ENCODE measurements at regions not wholly inside any gene's neighbourhood (a gene's known extent, or its start where the extent isn't known, plus 50 kb on each side); places are given as distances from the start of the nearest gene placed in this dataset.
A peak's percentile ranks its signal among the peaks of the same experiment; 100 is the strongest.

DNA sequence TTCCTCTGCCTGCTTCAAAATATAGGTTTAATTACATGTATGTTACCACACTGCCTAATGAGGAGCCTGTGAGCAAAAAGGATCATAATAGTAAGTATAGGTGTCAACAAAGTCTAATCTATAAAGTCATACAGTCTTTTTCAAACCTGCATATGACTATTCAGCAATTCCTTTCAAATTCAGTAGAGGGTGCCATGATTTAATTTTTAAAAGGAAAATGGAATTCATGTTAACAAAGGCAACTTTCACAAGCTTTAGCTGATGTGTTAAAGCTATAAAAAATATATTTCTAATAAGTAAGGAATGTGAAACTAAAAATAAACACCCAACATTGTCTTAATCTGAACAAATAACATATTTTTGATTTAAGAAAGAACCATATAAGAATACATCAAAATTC lies 52.1 kb downstream of the MPP7 start:
- DNase-seq (ENCODE audit: low spot score) (no peak), FAIRE-seq (peak; percentile 53)

DNA sequence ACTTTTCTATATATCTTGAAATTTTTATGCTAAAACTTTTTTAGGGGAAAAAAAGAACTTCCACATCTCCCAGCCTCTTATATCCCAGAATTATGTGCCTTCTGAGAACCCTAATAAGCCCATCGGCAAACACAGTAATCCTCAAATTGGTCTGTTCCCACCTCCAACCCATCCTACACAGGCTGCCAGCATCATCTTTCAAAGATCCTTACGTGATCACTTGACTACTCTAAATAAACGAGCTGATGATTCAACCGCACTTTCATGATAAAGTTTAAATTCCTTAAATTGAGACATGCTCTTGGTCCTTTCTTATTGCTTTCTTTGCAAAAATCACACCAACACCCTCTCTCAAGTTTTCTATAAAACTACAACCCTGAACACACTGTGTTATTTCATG lies 52.5 kb downstream of the MPP7 start:
- DNase-seq (ENCODE audit: low spot score) (no peak), FAIRE-seq (no peak)

DNA sequence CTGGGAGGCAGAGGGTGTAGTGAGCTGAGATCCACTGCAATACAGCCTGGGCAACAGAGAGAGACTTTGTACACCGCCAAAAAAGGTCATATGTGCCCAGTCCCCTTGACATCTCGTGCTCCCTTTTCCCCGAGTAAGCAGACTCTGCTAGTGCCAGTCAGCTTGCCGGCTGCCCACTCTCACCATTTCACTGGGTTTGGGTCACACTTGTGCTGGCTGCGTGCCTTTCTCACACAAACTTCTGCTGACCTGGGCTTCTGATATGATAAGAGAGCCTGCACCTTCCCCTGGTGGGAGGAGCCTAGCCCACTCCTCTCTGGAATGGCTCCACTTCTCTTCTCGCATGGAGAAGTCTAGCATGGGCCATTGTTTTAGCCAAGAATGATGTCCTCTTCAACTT lies 53.4 kb downstream of the MPP7 start:
- no peak for FAIRE-seq
- DNase-seq (ENCODE audit: low spot score), result no peak

DNA sequence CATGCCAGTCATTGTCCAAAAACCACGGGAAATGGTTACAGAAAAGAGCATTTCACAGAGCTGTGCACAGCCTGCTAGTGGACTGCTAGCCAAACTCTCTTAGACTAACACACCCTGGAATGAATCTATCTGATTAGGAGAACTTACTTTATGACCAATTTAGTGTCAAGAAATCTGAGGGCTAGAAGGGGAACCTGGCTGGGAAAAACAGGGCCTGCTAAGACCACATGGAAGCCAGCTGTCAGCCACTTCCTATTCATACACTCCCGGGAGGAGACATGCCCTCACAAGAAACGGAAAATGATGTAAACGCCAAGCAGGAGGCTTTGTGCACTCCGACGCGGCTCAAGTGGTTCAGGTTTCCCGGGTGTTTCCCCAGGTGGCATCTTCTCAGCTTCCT lies 54.8 kb downstream of the MPP7 start:
- FAIRE-seq, result no peak
- no peak for DNase-seq (ENCODE audit: low spot score)

DNA sequence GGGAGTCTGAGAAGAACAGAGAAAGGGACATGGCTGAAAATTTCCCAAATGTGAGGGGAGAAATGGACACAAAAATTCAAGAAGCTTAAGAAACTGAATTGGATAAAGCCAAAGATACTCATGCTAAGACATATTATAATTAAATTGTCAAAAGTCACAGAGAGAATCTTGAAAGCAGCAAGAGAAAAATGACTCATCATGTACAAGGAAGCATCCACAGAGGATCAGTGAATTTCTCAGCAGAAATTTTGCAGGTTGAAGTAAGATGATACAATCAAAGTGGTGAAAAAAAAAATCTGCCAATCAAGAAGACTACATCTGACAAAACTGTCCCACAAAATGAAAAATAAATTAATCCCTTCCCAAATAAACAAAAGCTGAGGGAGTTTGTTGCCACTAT lies 56.8 kb downstream of the MPP7 start:
- no peak for FAIRE-seq
- DNase-seq (ENCODE audit: low spot score), result no peak

DNA sequence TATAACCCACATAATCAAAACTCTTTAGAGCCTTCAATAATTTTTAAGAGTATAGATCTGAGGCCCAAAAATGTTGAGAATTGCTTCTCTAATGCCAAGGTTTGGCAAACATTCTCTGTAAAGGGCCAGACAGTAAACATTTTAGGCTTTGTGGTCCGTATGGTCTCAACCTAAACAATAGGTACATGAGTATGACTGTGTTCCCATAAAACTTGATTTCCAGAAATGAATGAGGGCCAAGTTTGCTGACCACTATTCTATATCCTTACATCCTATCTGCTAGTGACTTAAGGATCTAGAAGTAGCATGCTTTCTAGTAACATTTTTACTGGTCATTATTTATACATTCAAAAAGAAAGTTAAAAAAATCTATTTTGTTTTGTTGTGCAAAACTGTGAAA lies 58.9 kb downstream of the MPP7 start:
- no peak for FAIRE-seq
- DNase-seq (ENCODE audit: low spot score), result no peak

DNA sequence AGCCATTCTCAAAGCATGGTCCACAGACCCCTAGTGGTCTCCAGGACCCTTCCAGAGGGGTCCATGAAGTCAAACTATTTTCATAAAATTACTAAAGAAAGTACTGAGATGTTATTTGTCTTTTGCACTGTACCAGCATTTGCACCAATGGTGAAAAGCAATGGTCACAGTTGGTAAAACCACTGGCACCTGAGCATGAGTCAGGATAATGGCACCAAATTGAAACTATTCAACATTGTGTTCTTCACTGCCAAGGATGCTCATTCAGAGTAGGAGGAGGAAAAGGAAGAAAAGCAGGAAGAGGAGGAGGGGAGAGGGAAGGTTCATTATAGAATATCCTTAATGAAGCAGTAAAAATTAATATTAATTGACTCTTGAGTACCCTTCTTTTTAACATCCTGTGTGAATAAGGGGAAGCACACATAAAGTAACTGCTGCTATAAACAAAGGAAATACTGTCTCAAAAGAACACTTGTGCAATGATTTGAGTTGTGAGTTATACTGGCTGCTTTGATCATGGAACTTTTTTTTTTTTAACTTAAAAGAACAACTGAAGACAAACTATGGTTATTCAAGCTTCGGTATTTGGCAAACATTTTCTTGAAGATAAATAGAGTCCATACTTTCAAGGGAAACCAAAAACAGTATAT lies 60.2 kb downstream of the MPP7 start:
- DNase-seq (ENCODE audit: low spot score), result no peak
- FAIRE-seq, result no peak

DNA sequence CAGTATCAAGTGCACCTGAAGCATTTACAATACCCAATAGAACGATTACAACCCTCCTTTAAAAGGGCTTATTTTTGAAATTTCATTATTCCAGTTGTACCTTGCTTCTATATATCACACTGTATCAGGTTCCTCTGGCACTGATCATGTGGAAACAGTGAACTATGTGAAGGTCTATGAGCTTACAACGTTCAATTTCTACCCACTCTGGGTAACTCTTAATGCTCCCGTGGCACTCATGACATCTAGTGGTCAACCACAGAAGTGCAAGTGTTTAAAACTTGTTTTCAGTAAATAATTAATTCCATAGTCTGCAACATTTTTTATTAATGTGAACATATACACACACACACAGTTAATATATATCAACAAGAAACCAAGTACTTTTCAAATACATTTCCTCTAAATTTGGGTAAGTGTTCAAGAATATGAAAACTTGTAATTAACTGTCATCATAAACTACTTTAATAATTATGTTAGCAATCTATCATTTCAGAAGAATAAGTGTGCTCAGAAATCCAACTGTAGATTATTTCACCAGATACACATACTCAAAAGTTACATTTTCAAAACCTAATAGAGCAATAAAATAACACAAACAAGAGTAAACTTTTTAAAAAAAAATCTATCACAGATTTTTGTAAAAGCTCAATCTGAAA lies 61.0 kb downstream of the MPP7 start:
- DNase-seq (ENCODE audit: low spot score) (peak; percentile 29), FAIRE-seq (peak; percentile 79)

DNA sequence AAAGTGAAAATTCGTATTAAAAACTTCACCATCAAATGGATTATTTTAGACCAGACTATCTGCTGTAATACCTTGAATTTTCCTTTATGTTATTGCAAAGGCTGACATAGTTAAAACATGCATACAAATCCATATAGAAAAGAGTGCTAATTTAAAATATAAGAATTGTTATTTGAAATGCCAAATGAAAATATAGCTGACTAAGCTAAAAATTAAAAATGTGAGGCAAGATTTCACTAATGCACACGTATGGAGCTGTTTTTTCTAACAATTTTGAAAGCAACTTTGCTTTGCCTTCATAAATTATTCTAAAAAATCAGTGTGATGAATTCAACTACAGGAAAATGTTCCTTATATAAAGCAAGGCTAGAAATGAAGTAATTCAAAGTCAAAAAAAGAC lies 62.5 kb downstream of the MPP7 start:
- no peak for FAIRE-seq

DNA sequence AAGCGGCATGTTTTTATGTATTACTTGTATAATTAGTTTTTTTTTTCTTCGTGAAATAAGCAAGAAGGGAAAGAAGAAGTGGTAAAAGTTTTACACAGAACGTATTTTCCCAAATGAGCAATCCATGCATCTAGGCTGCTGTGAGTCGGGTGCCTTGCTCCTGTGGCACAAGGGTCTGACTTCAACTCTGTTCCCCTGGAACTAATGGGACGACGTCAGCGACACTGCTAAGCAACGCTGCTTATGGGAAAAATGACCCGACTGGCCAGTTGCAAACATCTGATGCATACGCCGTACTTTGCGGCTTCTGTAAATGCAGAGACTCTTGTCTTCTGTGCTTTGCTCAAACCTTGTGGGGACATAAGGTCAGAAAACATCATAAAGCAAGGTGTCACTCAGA lies 66.3 kb downstream of the MPP7 start:
- FAIRE-seq, result no peak
- no peak for DNase-seq (ENCODE audit: low spot score)

More for the DNA sequence above, 62.5 kb downstream of the MPP7 start:
- DNase-seq (ENCODE audit: low spot score), result no peak

DNA sequence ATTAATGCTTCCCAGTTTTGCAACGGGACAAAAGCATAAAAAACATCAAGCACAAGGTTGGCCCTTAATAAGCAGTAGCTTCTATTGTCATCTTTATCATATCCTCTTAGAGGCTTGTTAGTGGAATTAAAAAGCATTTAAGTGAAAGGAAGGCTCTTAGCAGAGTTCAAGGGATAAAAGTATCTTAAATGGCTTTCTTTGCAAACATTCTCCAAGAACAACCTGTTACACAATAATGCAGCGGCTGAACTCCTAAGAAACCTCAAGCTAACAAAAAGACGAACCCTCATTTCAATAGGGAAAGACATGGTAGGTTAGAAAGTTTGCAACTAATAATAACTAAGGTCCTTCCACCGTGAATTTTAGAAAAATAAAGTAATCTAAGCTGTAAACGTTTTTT lies 82.1 kb downstream of the MPP7 start:
- FAIRE-seq (no peak), DNase-seq (ENCODE audit: low spot score) (no peak)

DNA sequence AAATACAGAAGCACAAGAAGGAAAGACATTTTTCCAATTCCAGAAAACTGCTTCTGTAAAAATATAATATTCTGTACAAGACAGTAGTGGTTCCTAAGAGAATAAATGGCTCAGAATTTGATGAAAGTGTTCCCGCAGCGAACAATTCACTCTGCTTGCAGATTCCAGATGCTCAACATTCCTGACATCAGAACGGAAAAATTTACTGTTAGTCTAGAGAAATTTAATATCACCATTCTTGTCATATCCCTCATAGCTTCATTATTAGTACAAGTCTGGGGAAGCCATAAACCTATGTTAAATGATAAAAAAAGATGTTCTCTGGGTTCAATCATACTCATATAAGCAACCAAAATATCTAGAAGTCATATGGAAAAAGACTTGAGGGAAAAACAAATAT lies 83.6 kb downstream of the MPP7 start:
- DNase-seq (ENCODE audit: low spot score) (no peak), FAIRE-seq (no peak)

DNA sequence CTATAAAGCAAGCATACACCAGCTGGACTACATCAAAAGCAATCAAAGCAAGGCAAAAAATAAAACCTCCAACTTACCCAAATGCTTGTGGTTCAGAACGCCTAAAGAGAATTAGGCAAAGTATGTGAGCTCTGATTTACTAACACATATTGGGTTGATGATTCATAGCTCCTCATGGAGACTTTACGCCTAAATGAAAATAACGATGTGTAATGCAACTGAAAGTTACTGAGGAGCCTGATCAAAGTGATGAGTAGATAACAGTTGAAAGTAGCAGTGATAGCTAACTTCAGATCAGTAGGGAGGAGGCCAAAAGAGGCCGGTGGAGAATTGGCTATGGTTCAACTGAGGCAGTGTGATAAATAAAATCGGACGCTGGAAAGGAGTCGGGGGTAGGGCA lies 85.0 kb downstream of the MPP7 start:
- DNase-seq (ENCODE audit: low spot score) (peak; percentile 32), FAIRE-seq (no peak)

DNA sequence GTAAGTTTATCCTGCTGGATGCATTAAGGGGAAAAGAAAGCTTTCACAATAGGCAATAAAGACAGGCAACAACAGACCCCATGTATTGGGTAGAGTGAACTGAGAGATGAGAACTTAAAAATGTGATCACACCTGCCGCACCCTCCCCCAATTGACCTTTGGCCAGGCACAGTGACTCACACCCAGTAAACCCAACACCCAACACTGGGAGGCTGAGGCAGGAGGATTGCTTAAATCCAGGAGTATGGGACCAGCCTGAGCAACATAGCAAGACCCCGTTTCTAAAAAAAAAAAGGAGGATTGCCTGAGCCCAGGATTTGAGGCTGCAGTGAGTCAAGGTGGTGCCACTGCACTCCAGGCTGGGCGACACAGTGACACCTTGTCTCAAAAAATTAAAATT lies 86.9 kb downstream of the MPP7 start:
- DNase-seq (ENCODE audit: low spot score) (no peak), FAIRE-seq (no peak)

DNA sequence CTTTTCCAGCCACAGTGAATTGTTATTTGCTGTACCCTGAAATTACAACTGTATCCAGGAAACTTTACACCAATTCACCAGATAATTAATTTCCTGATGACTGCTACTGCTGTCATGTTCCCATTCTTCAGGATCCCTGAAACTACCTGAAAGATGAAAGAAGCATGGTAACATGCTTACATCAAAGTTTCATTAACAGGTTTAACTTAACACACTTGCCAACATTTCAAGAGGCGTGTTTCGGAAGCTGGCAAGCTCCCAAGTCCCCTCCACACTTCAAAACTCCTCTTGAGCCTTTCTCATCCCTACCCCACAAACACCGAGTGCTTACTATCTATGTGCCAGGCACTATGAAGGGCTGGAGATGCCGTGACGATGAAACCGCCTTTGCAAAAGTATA lies 88.6 kb downstream of the MPP7 start:
- DNase-seq (ENCODE audit: low spot score) (no peak), FAIRE-seq (no peak)

DNA sequence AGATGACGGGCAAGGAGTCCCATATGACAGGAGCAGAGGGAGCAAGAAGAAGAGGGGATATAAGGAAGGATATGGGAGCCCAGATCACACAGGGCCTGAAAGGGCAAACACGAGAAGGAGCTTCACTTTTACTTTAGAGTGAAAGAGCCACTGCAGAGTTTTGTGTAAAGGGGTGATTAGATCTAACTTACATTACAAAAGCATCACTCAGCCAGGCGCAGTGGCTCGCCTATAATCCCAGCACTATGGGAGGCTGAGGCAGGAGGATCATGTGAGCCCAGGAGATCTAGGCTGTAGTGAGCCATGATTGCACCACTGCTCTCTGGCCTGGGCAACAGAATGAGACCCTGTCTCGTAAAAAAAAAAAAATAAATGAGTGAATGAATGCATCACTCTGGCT lies 91.1 kb downstream of the MPP7 start:
- DNase-seq (ENCODE audit: low spot score) (no peak), FAIRE-seq (no peak)

DNA sequence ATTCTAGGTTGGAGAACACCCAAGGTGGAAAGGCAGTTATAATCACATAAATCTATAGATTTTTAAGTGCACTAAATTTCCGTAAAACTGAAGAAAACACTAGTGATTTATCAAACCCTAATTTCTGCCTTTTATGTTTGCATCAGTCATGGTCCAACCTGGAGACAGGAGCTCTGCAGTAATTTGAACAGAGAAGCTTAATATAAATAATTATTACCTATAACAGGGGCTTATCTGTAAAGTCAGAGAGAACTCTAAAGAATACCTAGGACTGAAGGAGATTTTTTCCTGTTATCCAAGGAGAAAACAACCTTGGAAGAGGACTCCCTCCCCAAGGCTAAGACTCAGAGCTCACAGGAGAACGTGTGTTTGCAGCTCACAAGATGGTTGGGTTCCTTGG lies 95.1 kb downstream of the MPP7 start:
- FAIRE-seq (no peak), DNase-seq (ENCODE audit: low spot score) (no peak)

DNA sequence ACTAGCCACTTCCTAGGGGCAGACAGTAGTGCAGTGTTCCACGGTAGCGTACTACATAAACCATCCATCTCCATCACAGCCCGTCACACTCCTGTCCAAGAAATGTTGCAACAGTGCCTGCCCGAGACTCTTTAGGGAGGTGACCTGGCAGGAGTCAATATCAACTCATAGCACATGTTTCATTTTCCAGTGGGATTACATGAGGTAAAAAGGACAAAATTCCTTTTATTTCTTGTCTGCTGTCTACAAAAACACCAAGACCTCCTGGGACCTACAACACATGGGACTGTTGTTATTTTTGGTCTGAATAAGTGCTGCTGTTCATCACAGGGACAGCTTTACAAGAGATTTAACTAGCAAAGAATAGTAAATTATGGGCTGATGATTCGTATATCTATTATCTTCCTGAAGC lies 99.9 kb downstream of the MPP7 start:
- DNase-seq (ENCODE audit: low spot score), result no peak
- no peak for FAIRE-seq

DNA sequence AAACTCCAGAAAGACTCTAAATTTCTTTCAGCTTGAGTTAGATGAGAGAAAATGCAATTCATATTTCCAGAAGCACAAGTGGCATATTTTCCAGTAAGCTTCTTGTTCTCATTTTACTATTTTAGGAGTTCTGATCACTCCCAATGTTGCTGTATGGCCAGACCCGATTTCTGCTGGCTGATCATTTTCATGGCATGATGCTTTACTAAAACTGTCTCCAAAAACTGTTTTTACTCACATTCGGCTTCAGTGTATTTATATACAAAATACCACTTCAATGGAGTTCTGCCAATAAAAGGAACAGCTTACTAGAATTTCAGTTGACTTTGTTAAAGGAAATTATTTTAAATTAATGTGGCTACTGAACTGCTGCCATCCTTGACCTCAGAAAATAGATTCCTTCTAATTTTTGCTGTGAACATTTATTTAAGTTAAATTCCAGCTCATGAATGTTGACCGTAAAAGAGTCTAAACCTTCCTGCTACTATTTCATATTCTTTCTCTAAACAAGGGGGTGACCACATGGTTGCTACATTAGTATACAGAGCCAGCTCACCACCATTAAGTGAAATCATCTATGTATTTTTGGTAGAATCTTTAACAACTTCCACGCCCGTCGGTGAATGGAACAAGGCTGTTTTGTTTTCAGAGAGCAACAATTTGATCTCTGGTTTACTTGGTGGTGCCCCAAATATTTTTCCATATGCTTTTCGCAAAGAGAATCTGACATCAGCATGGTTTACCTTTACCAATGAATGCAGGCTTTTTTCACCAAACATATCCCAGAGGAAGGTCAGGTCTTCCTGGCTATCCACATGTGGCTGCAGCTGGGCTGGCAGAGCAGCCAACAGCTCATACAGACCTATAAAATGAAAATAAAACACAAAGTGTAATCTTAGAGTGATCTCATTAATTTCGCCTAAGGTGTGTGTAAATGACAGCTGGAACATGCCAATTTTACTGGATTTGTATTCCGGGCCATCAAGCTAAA lies 101.2 kb downstream of the MPP7 start:
- no peak for FAIRE-seq
- no peak for DNase-seq (ENCODE audit: low spot score)

DNA sequence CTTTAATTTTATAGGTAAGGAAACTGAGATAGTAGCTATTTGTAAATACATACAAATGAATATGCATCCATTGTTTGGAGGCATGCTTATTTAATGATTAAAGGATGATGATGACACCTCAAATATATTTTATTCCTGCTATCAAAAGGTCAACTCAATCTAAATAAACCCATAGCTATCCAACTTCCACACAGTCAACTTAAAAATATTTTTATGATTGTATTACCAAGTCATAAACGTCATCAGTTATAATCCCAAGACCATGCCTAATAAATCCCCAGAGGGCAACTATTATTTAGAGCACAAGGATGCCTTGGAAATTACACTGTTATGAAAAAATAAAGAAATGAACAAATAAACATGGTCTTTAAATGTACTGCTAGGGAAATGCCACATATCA lies 102.1 kb downstream of the MPP7 start:
- no peak for DNase-seq (ENCODE audit: low spot score)
- no peak for FAIRE-seq

DNA sequence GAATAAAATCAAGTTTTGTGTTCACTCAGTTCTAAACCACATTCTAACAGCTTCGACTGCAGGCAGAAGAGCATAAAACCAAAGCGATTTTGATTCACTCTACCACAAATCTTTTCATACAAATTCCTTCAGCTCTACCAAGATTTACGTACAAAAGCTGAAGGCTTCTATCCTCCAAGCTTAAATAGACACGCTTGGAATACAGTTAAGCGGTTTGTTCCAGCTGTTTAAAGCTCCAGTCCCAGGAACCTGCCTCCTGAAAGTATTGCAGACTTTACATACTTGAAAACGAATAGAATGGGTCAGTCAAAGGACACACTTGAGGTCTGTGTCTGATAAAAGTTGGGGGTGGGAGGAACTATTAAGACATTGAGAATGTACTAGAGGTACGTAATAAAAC lies 102.9 kb downstream of the MPP7 start:
- FAIRE-seq, result no peak
- no peak for DNase-seq (ENCODE audit: low spot score)

DNA sequence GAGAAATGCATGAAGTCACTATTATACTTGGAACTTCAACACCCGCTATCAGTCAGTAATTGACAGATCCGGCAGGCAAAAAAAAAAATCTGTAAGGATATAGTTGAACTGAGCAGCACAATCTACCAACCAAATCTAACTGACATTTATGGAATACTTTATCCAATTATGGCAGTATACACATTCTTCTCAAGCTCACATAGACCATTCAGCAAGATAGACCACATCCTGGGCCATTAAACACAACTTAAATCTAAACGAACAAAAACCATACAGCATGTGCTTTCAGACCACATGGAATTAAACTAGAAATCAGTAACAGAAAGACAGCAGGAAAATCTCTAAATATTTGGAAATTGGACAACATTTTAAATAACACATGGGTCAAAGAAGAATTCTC lies 112.7 kb downstream of the MPP7 start:
- FAIRE-seq, result no peak

More for the DNA sequence above, 112.7 kb downstream of the MPP7 start:
- DNase-seq (ENCODE audit: low spot score), result no peak

Data from RCC 7860 (cell line).